ENCODE measurements at regions not wholly inside any gene's neighbourhood (a gene's known extent, or its start where the extent isn't known, plus 50 kb on each side); places are given as distances from the start of the nearest gene placed in this dataset.

- no peaks in the 10 kb centered on the region for H3K36me3 ChIP-seq (ENCODE audit: control insufficient read depth, insufficient read depth, low read length)
- H3K4me3 ChIP-seq (replicated peaks; ENCODE audit: low read depth, low read length) = no peak overlapping the region
- H3K27me3 ChIP-seq (replicated peaks; ENCODE audit: control insufficient read depth, insufficient read depth, low read length) = peaks cover 4% of the 10 kb centered on the region
- no peak for DNase-seq (ENCODE audit: extremely low read depth, insufficient read length)
- no peak for TF ChIP-seq CTCF (IDR thresholded peaks at IDR 0.05; ENCODE audit: insufficient read depth, low read length, poor library complexity, severe bottlenecking)
Measured at GRCh38 chr12:125249066-125249824, 184.0 kb downstream of the AACS start.

- Histone ChIP-seq H3K36me3 (ENCODE audit: control insufficient read depth, insufficient read depth, low read length) (no peaks in the 10 kb centered on the region), H3K27me3 (replicated peaks; ENCODE audit: control insufficient read depth, insufficient read depth, low read length) (peaks cover 2% of the 10 kb centered on the region), H3K4me3 (replicated peaks; ENCODE audit: low read depth, low read length) (no peak overlapping the region)
- DNase-seq (ENCODE audit: extremely low read depth, insufficient read length) = no peak
- no peak for TF ChIP-seq CTCF (IDR thresholded peaks at IDR 0.05; ENCODE audit: insufficient read depth, low read length, poor library complexity, severe bottlenecking)
Measured at GRCh38 chr12:125249932-125250331, 184.7 kb downstream of the AACS start.

GRCh38 chr12:125254236-125254635, 189.0 kb downstream of the AACS start:
- DNase-seq (ENCODE audit: extremely low read depth, insufficient read length) = no peak
- no peaks in the 10 kb centered on the region for H3K36me3 ChIP-seq (ENCODE audit: control insufficient read depth, insufficient read depth, low read length)
- peaks cover 2% of the 10 kb centered on the region for H3K27me3 ChIP-seq (replicated peaks; ENCODE audit: control insufficient read depth, insufficient read depth, low read length)
- H3K4me3 ChIP-seq (replicated peaks; ENCODE audit: low read depth, low read length) = no peak overlapping the region
- TF ChIP-seq CTCF (IDR thresholded peaks at IDR 0.05; ENCODE audit: insufficient read depth, low read length, poor library complexity, severe bottlenecking) = no peak

GRCh38 chr12:125254856-125255255, 189.6 kb downstream of the AACS start:
- peaks cover 2% of the 10 kb centered on the region for H3K27me3 ChIP-seq (replicated peaks; ENCODE audit: control insufficient read depth, insufficient read depth, low read length)
- no peak for DNase-seq (ENCODE audit: extremely low read depth, insufficient read length)
- no peak overlapping the region for H3K4me3 ChIP-seq (replicated peaks; ENCODE audit: low read depth, low read length)
- TF ChIP-seq CTCF (IDR thresholded peaks at IDR 0.05; ENCODE audit: insufficient read depth, low read length, poor library complexity, severe bottlenecking) = no peak
- no peaks in the 10 kb centered on the region for H3K36me3 ChIP-seq (ENCODE audit: control insufficient read depth, insufficient read depth, low read length)

- DNase-seq (ENCODE audit: extremely low read depth, insufficient read length) = no peak
- H3K27me3 ChIP-seq (replicated peaks; ENCODE audit: control insufficient read depth, insufficient read depth, low read length) = no peaks in the 10 kb centered on the region; the same call in none of the 2 replicates
- TF ChIP-seq CTCF (IDR thresholded peaks at IDR 0.05; ENCODE audit: insufficient read depth, low read length, poor library complexity, severe bottlenecking) = no peak
Measured at GRCh38 chr12:125255935-125256633, 190.8 kb downstream of the AACS start.

More at GRCh38 chr12:125255935-125256633, 190.8 kb downstream of the AACS start:
- no peak overlapping the region for H3K4me3 ChIP-seq (replicated peaks; ENCODE audit: low read depth, low read length)
- H3K36me3 ChIP-seq (ENCODE audit: control insufficient read depth, insufficient read depth, low read length) = no peaks in the 10 kb centered on the region

All from GM06990 (cell line).